Activated gamma-delta T cell treated with Interleukin-2 at 50 U/mL for 16 hours (primary cell): ENCODE measurements at regions not wholly inside any gene's neighbourhood (a gene's known extent, or its start where the extent isn't known, plus 50 kb on each side); places are given as distances from the start of the nearest gene placed in this dataset.
"Not testable (repeated sequence)": the region's sequence is repeated elsewhere in the genome, so short reads cannot be mapped to it uniquely, and the experiment has no call there.

Experiments
- DNase-seq: peaks from one replicate; pipeline ENCODE4 v3.0.0-alpha.2; 2020

DNA sequence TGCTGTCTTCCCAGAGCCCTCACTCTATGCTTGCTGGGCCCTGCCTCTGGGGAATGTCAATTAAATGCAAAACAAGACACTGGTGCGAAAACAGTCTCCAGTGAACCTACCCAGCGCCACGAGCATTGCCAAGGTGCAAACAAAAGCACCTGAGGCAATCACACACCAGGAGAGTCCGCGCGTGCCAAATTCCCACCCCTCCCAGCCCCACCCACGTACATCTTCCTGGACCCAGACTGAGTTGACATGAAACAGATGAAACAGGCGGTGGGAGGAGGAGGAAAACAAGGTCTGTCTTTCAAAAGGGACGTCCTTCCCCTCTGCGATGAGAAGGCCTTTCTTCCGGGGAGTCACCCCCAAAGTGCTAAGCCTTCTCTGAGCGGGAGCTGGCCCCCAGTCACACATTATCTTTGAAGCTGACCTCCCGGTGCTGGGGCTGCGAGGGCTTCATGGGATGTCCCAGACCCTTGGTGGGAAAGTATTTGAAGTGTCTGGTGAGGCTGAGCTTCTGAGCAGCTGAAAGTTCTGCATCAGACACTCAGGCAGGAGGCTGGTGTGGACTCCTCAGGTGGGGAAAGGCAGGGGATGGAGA is 200.4 kb downstream of the AXIN2 start:
- DNase-seq, result no peak

DNA sequence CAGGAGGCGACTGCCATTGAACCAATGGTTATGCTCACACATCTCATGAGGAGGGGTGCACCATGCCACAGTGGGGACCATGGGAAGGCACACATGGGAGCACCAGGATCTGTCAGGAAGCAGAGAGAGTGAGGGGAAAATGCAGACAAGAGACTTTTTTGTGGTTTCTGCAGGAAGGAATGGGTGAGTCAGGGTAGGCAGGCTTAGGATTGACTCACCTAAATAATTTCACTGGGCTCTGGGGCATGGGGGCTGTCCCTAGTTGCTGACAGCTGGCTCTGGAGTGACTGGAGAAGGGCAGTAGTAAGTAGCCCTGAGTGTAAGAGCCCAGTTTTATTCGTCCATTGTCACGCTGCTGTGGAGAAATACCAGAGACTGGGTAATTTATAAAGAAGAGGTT is 202.4 kb downstream of the AXIN2 start:
- DNase-seq, result no peak

DNA sequence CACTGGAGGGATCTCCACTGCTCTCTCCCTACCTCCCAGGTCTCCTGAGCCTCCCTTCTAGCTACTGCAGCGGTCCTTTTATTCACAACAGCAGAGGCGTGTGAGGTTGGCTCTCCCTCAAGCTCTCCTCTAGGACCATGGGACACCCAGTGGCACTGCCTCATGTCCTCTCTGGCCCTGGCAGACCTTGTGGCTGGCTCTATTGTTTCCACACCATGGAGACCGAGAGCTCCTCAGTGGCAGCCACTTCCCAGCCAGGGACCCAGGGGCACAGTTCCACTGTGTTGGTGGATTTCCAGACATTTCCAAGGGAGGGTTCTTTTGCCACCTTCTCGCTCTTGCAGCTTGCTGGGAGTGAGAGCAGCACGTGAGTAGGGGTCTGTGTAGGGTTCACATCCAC is 204.9 kb downstream of the AXIN2 start:
- no peak for DNase-seq

DNA sequence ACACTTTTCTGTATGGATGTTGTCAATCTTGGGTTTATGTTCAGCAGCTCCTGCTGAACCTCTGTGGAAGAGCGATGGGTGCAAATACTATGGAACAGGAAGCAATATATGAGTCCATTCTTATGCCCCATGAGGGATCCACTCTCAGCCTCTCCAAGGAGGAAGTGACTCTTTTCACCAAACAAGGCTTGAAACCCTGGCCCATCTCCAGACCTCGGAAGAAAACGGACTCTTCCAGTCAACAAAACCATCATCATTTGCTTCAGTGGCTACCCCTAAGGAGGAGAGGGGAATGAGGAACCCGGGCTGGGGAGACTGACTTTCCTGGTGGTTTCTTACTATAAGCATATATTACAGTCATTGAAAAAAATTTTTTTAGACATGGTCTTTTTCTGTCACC is 206.2 kb downstream of the AXIN2 start:
- DNase-seq, result no peak

DNA sequence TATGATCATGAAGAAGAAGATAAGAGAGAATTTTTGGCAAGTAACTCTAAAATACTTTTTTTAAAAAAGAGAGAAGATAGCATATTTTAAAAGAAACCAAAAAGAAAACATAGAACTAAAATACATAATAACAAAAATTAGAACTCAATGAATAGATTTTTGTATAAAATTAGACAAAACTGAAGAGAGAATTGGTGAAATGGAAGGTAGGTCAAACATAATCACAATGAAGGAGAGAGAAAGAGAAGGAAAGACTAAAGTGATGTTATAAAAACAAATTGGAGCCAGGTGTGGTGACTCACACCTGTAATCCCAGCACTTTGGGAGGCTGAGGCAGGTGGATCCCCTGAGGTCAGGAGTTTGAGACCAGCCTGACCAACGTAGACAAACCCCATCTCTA is 211.5 kb downstream of the AXIN2 start:
- DNase-seq, result no peak

DNA sequence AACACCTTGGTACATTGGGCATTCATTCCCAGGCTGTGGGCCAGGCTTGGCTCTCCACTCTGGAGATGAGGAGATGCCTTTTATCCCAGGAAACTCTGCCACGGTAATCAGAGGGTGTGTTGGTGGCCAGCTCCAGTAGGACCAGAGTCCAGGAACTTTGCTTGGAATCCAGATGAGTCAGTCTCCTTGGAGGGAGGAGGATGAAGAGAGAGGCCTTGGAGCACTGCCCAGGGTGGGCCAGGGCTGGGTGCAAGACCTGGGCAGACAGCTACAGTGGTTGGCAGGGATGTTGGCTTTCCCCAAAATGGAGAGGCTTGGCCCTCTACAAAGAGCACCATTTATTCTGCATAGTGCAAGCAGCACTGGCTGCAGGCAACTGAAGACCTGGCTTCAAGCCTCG is 209.0 kb downstream of the RGS9 start:
- no peak for DNase-seq

DNA sequence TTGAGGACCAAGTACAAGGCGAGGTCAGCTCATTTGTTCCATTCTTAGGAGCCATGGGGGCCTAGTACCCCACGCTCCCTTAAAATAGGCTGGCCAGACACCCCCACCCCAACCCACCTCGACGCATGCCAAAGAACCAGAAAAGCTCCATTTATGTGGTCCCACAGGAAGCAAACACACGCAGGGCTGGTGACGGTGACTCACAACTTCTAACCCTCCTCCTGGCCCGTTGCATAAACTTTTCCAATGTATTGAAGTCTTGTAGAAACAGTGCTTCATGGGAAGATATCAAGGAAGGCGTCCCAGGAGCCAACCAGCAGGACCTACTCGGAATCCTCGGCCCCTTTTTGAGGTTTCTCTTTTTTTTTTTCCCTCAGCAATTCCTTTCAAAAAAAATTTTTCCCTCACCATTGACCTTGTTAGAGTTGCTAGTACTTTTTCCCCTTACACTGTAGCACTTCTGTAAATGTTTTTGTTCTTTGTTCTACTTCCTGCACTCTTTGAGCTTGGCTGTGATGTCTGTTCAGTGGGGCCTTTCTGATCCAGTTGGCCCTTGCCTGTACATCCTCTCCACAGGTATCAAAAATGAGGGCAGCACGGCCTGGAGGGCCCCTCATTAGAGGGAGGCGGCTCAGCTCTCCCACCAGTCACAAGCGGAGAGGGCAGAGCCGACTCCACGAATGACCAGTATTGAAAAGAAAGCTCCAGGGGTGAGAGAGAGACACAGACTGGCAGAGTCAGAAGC is 208.3 kb downstream of the RGS9 start:
- no peak for DNase-seq

DNA sequence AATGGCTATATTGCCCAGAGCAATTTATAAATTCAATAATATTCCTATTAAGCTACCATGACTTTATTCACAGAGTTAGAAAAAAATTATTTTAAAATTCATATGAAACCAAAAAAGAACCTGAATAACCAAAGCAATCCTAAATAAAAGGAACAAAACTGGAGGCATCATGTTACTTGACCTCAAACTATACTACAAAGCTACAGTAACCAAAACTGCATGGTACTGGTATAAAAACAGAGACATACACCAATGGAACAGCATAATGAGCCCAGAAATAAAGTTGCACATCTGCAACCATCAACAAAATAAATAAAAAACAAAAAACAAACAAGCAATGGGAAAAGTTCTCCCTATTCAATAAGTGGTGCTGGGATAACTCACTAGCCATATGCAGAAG is 203.2 kb downstream of the RGS9 start:
- DNase-seq, result no peak

DNA sequence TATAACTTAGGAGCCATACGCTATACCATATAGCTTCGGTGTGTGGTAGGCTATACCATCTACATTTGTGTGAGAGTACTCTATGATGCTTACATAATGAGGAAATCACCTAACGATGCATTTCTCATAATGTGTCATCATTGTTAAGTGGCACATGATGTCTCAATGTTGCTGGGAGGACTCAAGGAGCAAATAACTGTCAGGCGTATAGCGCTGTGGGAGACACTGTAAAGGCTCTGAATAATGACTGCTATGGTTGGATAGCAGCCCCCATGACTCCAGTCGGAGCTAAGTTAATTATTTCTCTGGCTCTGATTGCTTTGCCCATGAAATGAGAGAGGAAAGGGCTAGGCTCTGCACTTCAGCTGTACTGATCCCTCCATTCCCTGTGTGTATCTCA is 197.2 kb downstream of the RGS9 start:
- DNase-seq, result no peak

DNA sequence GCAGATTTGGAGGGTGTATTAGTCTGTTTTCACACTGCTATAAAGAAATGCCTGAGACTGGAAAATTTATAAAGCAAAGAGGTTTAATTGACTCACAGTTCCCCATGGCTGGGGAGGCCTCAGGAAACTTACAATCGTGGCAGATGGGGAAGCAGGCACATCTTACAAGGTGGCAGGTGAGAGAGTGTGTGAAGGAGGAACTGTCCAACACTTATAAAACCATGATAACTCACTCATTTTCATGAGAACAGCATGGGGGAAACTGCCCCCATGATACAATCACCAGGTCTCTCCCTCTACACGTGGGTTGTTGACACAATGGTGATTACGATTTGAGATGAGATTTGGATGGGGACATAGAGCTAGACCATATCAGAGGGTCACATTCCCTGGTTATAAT is 195.6 kb downstream of the RGS9 start:
- DNase-seq, result no peak

DNA sequence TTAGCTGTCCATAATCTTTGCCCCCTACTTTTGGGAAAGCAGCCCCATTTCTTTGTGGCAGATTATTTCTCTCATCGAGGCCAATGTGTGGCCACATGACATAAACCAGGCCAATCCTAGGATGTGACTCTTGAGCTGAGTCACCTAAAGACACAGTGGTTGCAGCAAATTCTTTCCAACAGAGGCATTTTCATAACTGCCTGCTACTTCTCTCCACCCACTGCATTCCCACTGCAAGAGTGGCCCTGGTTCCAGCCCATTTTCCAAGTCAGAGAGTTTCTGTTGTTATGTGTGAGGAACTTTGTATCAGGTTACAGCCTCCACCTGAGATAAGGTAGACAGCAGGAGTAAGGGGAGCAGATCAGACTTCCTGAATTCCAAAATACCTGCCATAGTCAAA is 195.2 kb downstream of the RGS9 start:
- DNase-seq, result no peak

DNA sequence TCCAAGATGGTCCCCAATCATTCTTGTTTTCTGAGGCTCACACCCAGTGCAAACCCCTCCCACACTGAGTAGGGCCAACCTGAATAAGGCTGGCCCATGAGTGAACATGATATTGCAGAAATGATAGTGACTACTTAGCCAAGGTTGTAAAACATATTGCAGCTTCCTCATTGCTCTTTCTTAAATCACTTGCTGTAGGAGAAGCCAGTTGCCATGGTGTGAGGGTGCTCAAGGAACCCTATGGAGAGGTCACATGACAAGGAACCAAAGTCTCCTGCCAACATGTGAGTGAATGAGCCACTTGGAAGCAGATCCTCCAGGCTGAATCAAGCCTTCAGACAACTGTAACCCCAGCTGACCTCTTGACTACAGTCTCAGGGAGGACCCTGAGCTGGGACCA is 191.4 kb downstream of the RGS9 start:
- no peak for DNase-seq

DNA sequence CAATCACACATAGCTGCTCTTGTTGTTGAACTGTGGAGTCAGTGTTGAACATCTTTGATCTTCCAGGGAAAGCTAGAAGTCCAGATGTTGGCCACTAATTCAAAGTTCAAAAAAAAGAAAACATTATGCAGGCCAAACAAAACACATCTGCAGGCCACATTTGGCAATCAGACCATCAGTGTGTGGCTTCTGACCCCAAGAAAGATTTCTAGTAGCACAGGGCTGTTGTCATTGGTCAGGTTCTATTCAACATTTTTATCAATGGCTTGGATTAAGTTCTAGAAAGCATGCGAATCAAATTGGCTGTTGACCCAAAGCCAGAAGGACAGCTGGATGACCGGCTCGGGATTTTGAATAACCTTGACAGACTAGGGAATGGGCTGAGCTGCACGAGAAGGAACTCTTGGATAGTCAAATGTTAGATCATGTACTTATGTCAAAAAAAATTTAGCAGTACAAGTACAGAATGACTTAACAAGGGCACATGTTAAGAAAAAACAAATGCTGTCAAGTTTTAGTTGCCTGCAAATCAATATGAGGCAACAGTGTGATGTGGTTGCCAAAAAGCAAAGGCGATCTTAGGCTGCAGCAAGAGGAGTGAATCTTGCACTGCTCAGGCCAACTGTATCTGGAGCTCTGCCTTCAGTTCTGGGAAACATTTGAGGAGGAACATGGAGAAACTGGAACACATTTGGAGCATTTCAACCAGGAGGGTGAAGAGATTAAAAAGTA is 187.6 kb downstream of the RGS9 start:
- DNase-seq, result no peak

DNA sequence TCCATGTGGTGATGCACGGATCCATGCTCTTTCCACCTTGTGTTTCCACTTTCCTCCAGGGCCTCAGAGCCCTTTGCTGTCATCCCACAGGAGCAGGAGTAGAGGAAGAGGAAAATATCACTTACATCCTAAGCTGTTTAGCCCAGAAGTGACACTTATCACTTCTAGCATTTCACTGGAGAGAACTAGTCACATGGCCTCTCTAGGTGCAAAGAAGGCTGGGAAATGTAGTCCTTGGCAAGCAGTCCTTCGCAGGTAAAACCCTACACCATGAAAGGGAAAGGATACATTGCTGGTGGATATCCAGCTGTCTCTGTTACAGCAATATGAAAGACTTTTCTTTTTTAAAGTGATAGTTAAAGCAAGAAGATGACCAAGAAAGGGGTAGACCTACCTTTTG is 185.9 kb downstream of the RGS9 start:
- DNase-seq, result no peak

DNA sequence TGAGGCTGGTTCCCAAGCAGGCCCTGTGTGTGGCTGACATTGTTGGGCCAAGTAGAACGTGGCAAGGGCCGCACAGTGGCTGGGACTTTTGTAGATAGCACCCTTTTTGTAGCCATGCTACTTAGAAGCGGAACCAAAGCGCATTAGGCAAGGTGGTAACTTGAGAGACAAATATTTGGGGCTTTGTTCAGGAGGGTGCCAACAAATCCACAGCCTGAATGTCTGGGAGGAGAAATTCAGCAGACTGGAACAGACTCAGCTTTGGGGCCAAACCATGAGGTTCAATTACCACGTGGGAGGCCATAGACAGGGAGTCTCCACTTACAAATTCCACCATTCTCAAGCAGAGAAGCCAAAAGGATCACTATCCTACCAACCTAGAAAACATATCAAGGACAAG is 183.7 kb downstream of the RGS9 start:
- DNase-seq, result no peak

DNA sequence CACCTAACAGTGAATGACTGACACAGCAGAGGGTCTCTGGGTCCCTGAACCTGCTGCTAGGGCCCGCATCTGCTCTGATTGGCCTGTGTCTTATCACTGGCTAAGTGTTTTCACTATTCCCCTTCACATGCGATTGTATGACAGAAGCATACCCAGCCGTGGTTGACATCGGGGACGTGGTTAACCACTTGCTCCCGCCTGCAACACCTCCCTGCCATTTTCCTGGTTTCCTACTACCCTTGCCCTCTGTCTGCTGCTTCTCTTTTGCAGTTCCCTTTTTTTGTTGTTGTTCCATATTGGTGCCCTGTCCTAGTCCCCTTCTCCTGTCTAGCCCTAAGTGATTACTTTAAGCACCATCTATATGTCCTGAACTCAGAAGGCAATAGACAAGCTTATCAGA is 177.0 kb downstream of the RGS9 start:
- DNase-seq, result no peak

DNA sequence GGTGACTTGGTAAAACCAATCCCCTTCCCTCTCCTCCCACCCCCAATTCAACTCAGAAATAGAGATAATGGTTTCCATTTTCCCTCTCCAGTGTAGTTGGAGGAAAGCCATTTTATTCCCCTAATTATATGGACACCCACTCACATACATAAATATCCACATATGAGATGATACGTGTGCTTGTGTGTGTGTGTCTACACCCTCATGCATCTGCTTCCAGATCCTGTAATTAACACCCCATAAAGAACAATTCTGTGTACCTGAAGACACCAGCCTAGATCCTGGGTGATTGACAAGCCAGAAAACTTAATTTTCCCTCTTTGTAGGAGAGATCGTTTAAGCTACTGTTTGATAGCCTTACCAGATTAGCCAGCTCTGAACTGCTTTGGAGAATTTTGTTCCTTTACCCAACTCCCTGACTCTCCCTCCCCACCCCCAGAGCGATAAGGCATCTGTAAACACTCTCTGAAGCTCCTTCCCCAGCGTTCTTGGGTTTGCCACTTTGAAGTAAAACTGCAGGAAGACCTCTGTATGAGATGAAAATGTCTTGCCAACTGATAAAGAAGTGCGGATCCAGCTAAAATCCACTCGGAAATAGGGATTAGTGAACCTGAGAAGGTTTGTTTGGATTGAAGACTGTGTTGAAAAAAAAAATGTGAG is 175.7 kb downstream of the RGS9 start:
- no peak for DNase-seq

DNA sequence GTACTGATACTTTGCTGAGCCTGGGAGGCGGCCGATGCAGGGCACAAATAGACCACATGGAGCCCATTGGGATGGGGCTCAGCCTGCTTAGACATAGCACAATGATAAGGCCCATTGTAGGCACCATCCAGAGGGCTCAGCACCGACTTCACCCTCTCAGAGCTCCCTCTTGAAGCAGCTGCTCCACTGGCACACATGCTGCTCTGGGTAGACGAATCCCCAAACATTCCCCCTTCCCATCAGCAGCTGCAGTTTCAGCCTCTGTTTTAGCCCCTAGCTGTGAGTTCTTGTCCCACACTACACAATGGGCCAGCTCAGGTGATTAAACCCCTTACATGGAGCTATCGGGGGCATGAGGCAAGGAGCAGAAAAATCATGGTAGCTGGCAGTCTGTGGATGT is 174.1 kb downstream of the RGS9 start:
- DNase-seq, result no peak

DNA sequence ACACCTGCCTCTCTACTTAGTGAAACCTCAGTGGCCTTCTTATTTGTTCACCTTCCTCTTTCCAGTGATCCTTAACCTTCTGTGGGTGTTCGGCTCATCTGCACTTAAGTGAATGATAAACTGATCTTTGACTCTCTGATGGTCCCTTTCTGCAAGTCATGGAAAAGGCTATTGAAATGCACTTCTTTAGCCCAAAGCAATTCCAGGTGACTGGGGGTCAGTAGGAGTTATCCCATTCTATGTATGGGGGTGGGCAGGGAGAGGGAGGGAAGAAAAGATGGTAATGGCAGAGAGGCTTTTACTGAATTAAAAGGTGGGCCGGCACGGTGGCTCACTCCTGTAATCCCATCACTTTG is 170.8 kb downstream of the RGS9 start:
- no peak for DNase-seq

DNA sequence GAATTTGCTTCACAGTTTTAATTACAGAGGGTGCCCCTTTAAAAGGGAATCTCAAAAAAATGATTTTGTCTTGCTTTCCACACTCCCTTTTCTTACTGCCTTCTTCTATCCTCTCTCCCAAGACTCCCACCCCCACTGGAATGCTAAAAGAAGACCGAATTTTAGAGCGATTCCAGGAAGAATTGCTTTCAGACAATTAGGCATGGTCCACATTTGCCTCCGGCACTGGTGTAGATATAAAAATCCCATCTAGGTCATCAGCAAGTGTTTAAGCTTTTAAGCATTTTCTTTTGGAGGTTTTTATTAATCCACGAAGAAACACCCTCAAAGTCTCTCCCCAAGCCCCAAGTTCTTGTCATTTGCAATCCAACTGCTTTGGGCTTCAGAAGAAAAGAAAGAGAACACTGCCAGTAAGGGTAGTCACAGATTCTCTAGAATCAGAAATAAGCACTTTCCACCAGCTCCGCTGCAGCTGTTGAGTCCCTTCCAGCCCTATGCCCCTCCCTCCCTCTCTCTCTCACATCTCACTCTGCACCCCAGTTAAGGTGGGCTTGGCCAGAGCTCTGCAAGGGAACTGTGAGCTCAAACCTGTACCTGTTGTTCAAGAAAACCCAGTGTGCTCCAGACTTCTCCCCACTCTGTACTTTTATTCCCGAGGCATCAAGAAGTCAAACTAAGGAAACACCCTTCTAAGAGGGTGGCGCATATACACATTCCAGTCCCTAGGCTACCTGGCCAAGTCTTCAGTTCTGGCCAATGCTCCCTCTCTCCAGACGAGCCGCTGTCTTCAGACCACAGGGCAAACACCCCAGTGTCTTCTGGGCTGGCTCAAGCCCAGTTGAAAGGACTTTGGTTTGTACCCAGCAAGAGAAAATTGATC is 170.2 kb downstream of the RGS9 start:
- DNase-seq, result no peak

DNA sequence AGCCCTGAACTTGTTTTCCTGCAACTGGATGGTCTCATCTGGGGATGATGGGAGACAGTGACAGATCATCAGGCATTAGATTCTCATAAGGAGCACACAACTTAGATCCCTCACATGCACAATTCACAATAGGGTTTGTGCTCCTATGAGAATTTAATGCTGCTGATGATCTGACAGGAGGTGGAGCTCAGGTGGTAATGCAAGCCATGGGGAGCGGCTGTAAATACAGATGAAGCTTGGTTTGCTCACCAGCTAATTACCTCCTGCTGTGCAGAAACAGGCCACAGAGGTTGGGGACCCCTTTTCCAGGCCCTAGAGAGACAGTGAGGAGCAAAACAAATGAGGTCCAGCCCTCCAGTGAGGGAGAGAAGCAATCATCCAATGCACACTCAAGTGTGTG is 168.6 kb downstream of the RGS9 start:
- no peak for DNase-seq

DNA sequence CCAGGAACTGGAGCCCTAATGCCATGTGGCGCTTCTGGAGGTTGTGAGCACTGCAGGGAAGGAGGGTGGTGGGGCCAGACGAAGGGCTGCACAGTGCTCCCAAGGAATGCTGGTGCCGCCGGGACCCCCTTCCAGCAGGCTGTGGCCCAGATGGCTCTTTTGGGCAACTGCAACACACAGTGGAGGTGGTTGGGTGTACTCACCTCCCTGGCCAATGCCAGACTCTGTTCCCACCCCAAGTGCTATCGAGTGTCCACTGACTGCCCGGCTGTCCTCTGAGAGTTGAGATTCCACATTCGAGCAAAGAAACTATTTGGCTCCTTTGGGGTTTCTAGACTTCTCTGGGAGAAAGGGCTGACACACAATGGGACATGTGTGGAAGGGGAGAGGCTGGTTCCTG is 167.9 kb downstream of the RGS9 start:
- no peak for DNase-seq

DNA sequence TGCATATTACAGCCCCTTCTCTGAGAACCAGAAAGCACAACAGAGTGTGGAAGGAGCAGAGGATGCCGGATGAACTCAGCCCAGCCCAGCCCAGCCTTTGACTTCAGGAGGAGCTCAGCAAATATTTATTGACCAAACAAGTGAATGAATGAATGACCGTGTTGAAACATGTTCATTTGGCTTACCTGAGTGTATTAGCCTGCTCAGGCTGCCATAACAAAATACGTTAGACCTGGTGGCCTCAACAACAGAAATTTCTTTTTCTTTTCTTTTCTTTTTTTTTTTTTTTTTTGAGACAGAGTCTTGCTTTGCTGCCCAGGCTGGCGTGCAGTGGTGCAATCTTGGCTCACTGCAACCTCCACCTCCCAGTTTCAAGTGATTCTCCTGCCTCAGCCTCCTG is 164.7 kb downstream of the RGS9 start:
- DNase-seq, result not testable (repeated sequence)
